ENCODE measurements at regions not wholly inside any gene's neighbourhood (a gene's known extent, or its start where the extent isn't known, plus 50 kb on each side); places are given as distances from the start of the nearest gene placed in this dataset.

DNA sequence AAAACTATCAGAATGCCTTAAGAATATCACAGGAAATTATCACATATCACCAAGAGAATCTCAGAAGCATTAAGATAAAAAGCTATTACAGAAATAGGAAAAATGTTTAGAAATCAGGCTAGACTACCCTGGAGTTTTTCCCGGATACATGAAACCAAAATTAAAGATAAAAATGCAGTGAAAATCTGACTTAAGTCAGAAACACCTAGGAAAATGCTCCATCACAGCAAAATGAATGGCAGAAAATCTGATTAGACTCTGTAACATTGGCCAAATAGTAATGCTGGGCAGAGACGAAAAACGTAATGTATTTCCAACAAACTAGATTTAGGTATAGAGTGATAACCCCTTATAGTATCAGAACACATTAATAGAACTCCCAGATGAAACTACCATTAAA is 1626.7 kb upstream of the C9orf72 start:
- TF ChIP-seq ZNF274 (IDR thresholded peaks at IDR 0.05; ENCODE audit: low read depth, low read length): no peak
- H3K4me3 ChIP-seq (ENCODE audit: low read length): no peak overlapping the region

DNA sequence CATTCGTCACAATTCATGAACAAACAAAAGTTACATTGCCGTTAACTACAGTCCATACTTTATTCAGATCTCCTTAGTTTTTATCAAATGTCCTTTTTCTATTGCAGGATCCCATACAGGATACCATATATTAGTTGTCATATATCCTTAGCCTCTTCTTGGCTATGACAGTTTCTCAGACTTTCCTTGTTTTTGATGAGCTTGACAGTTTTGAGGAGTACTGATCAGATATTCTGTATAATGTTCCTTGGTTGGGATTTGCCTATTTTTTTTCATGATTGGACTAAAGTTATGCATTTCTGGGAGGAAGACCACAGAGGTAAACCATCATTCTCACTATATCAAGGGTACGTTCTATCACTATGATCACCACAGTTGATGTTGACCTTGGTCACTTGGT is 1627.4 kb upstream of the C9orf72 start:
- H3K4me3 ChIP-seq (ENCODE audit: low read length): no peak overlapping the region
- no peak for TF ChIP-seq ZNF274 (IDR thresholded peaks at IDR 0.05; ENCODE audit: low read depth, low read length)

DNA sequence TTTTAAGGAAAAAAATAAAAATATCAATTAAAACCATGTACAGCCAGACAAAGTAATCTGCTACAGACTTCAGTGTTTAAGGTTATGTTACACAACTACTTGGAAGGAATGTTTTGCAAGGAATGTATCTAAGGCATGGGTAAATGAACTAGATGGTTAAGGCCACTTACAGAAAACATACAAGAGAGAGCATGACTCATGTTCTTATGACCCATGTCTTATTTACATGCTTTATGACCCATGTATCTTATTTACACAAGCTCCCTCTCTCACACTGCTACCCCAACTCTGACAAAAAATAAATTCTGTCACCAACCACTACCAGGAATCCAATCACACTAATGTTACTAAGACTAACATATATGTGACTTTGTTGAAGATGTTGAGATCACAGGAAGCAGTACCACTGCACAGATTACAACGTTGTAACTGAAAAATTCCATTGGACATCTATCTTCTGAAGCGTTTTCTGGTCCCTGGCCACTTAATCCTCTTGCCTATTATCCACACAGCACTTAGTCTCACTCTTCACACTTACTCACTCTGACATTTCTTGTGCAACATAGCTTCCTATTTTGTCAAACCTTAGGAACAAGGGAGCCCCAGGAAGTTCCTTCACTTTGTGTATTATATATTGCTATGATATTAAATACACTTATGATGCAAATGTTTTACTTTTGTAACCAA is 1630.1 kb upstream of the C9orf72 start:
- no peak overlapping the region for H3K4me3 ChIP-seq (ENCODE audit: low read length)
- no peak for TF ChIP-seq ZNF274 (IDR thresholded peaks at IDR 0.05; ENCODE audit: low read depth, low read length)

DNA sequence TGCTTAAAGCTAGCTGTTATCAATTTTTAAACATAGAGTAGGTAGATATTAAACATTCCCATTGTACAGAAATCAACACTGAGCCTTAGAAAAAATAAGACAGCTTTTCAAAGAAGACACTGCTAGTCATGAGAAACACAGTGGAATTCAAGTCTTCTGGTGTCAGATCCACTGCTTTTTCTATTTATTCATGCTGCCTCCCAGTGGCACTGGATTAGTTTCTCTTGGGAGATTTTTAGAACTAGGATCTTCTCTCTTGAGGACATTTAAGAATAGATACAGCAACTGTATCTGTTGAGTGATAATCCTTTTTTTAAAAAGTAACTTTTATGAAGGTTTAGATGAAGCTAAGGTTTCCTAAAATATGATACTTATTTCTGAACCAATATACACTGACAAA is 1635.4 kb upstream of the C9orf72 start:
- no peak for TF ChIP-seq ZNF274 (IDR thresholded peaks at IDR 0.05; ENCODE audit: low read depth, low read length)
- H3K4me3 ChIP-seq (ENCODE audit: low read length): no peak overlapping the region

DNA sequence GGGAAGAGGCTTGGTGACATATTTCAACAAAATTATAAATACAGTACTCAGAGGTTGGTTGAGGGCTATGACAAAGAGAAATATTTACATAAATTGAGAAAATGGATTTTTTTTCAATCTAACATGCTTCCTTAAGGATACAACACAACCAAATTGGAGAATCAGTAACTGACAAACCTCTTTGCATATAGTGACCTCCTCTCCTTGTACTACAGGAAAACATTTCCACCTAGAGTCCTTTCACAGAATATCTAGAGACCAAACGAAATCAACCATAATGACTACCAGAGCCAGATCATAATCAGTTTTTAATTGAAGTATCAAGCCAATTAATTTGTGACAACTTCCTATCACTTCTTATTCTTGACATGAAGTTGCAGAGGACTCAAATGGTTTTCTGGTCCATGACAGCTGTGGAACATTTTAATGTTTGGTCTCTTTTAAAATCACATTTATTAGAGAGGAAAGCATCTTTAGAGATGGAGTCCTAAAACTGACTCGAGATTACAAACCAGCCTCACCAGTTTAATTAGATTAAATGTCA is 1636.5 kb upstream of the C9orf72 start:
- no peak for TF ChIP-seq ZNF274 (IDR thresholded peaks at IDR 0.05; ENCODE audit: low read depth, low read length)

DNA sequence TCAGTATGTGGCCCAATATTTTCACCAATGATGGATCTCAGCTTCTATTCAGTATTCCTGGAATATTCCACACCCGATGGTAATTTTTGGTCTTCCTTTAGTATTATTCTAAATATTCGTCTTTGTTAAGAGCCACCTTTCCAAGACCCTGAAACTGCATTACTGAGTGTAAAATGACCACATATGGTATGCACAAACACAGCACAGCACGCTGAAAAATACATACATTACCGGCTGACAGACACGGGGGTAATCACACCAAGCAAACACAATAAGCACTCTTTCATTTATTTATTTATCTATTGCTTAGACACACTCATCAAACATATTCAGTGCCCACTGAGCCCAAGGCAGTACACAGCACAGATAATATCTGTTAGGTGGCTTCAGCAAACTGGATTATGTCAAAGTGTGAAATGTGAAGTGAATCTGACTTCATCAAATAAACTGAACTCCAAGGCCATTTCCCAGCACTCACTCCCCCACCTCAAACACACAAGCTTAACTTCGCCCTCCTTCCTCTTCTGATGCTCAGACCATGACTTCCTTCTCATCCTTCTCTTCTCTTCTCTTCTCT is 1637.8 kb upstream of the C9orf72 start:
- no peak for TF ChIP-seq ZNF274 (IDR thresholded peaks at IDR 0.05; ENCODE audit: low read depth, low read length)
- H3K4me3 ChIP-seq (ENCODE audit: low read length): no peak overlapping the region

More for the DNA sequence above, 1636.5 kb upstream of the C9orf72 start:
- H3K4me3 ChIP-seq (ENCODE audit: low read length): no peak overlapping the region

DNA sequence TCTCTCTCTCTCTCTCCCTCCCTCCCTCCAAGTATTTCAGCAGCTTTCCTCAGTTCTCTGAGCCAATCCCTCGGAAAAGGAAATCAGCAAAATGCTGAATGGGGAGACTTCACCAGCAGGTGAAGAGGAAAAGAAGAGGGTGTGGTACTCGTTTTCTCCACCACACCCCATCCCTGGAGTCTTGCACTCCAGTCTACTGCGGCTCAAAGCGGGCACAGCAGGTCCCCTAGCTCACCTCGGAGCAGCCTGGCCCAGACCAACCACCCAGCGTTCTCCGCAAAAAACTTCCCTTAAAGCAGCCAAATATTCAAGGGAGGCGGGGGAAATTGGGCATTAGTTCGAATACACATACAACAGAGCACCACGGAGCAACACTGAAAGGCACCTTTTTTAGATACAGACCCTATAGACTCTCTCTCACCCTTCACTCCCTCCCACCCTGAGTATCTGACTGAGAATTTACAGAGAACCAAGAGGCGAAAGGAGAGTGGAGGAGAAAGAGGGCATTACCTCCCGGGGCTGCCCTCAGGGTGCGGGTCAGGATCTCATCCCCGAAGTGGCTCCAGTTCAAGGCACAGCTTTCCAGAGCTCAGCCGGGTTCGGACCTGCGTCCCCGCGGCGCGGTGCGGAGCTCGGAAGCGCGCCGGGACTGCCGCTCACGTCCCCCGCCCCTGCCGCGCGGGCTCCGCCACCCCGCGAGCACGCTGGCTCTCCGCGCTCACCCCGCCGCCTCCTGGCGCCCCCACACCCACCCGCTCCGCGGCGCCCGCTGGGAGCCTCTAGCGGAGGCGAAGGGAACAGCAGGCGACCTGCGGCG is 1638.5 kb upstream of the C9orf72 start:
- TF ChIP-seq ZNF274 (IDR thresholded peaks at IDR 0.05; ENCODE audit: low read depth, low read length): no peak
- no peak overlapping the region for H3K4me3 ChIP-seq (ENCODE audit: low read length)

DNA sequence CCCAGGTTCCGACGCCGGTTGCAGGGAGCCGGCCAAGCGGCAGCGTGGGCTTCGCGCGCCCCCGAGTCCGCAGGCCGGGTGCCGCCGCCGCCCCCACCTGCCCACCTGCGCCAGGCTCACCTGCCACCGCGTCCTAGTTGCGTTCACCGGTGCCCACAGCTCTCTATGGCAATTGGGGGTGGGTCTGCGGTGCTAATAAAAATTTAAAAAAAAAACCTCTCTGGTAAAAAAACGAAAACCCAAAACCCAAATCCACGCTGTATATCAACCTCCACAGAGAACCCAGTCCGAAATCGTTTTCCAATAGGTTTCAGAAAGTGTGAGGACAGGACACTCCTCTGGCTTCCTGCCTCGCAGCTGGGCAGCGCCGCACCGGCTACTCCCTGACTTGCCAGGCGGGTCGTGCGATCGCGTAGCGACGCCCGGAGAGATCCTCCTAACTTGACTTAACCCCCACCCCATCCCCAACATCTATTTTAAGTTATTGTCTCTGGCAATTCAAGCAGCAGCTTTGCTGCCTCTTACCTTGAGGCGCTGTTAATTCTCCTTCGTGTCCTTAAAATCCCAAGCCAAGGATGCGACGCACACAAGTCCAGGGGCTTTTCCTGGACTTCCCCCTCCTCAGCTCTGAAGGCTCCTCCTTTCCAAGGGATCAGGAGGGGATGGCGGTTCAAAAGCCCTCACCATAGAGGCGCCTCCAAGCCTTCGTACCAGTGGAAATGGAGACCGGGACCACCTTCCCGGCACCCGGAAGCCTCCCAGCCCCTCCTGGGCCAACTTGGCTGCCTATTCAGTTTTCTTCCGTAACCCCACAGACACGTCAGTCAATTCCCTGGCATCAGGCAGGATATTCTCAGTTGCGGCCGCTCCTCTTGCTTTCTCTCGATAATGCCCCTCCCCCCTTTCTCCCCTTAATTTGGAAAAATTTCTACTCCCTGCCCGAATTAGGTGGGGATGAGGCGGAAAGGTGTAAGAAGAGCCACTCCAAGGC is 1639.4 kb upstream of the C9orf72 start:
- H3K4me3 ChIP-seq (ENCODE audit: low read length): no peak overlapping the region
- TF ChIP-seq ZNF274 (IDR thresholded peaks at IDR 0.05; ENCODE audit: low read depth, low read length): no peak

DNA sequence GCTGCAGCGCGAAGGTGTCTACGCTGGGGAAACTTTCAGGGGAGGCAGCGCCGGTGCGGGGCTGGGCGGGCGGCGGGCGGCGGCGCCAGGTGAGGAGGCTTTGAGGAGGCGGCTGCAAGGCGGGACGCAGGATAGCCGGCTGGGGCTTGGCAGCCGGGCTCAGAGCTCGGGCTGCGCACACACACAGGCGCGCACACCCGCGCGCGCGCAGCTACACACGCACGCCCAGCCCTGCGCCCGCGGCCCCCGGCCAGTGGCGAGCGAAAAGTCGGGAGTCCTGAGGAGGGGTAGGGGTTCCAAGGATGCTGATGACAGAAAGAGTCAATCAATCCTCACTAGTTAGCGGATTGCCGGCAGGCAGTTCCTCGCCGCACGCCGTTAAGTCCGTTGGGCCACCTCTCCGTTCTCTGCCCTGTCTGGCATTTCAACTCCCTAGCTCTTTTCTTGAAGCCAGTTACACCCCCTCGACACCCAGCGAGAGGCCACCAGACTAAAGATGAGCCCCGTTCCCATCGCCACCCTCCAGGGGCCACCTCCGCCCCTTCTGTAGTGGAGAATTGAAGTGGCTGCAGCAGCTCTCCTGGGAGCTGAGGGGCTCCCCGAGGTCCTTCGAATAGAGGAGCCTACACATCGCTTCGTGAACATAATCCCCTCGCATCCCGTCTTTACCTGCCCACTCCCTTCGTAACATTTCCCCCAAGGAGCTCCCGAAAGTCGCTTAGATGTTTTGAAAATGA is 1640.3 kb upstream of the C9orf72 start, which contains the start of gene LINGO2:
Gene LINGO2 (minus strand): TSS at position 185 of the 737 bp plus-strand sequence.
- H3K4me3 ChIP-seq (ENCODE audit: low read length): no peak within 1 kb of the TSS
- TF ChIP-seq ZNF274 (IDR thresholded peaks at IDR 0.05; ENCODE audit: low read depth, low read length): no peak

DNA sequence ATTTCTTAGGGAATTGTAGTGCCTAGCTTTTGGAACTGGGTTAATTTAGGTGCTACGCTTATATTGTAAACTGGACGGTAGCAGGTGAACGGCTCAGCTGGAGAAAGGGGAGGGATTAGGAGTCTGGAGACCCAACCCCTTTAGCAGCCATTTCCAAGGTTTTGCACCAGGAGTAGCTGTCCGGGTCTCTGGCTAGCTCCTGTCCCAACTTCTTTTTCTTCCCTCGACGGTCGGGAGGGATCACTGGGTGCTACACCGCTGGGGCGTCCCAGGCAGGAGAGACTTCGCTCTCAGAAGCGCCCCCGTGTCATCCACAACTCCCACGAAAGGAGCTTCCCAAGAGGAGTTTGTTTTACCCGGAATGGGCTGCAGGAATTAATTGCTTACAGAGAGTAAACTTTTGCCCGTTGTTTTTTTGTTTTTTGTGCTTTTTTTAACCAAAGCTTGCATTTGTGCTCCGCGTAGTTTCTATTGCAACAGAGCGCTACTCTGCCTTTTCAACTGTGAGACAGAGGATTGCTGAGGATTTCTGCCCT is 1640.9 kb upstream of the C9orf72 start:
- H3K4me3 ChIP-seq (ENCODE audit: low read length): no peak overlapping the region
- TF ChIP-seq ZNF274 (IDR thresholded peaks at IDR 0.05; ENCODE audit: low read depth, low read length): no peak

DNA sequence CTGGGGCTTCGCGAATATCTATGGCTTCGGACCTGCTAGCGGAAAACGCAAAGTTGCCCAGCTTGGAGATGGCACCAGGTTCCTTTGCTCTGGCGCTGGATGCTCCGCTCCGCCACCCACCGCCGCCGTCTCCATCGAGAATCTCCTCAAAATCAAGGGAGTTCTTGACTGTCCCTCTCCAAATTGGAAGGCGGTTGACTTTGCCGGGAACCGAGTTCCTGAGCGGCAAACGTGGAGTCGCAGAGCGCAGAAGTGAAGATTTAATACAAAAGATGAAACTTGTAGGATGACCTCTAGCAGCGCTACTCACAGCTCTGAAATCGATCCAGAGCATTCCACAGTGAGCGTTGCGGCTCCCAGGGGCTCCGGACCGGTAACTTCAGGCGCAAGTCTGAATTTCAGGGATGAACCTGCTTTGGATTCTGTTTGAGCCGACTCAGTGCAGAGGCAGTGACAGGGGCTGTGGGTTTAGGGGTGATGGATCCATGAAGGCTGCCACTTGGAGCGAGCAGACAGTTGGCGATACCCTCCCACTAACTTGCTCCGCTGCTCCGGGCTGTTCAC is 1641.5 kb upstream of the C9orf72 start:
- H3K4me3 ChIP-seq (ENCODE audit: low read length): no peak overlapping the region
- no peak for TF ChIP-seq ZNF274 (IDR thresholded peaks at IDR 0.05; ENCODE audit: low read depth, low read length)

DNA sequence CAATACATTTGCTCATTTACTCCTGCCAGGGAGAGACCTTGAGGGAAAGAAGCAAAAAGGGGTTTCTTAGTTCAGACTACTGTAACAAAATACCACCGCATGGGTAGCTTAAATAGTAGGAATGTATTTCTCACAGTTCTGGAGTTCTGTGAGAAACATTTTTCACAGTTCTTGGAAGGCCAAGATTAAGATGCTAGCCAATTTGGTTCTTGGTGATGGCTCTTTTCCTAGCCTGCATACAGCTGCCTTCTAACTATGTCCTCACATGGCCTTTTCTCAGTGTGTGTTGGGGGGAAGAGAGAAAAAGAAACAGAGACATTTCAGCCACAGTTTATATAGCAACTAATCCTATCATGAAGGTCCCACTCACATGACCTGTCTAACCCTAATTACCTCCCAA is 1644.7 kb upstream of the C9orf72 start:
- H3K4me3 ChIP-seq (ENCODE audit: low read length): no peak overlapping the region
- TF ChIP-seq ZNF274 (IDR thresholded peaks at IDR 0.05; ENCODE audit: low read depth, low read length): no peak

Measured in GM08714 (cell line).